HCT116 (cell line): ENCODE measurements at regions not wholly inside any gene's neighbourhood (a gene's known extent, or its start where the extent isn't known, plus 50 kb on each side); places are given as distances from the start of the nearest gene placed in this dataset.
"Not testable (repeated sequence)": the region's sequence is repeated elsewhere in the genome, so short reads cannot be mapped to it uniquely, and the experiment has no call there.

ENCODE experiments used
- ATAC-seq: fragments of 200-7000 bp; cut with Tn5 transposase; 2 replicates; pipeline ENCODE4 v1.9.1; 2020; ENCODE audit warnings: mild to moderate bottlenecking, moderate library complexity
- BruUV-seq: library from RNA; stranded (reverse); fragments of 400-500 nt; replicated peaks from 2 replicates; lab custom pipeline; 2021; lab: Mats Ljungman, UMichigan
- CTCF ChIA-PET: fragments of 300-600 bp; sonication (Branson Sonifier 250); formaldehyde crosslinking; loops from one replicate; lab custom pipeline; 2021; ENCODE audit warnings: antibody characterized with exemption; lab: Charles Lee
- POLR2A ChIA-PET: fragments of 300-600, 350-600 bp; sonication (Branson Sonifier 250); formaldehyde crosslinking; loops from one replicate; lab custom pipeline; 2021; ENCODE audit warnings: antibody characterized with exemption; lab: Charles Lee
- RAD21 ChIA-PET, 2 experiments: fragments of 300-600 bp; sonication (Branson Sonifier 250); formaldehyde crosslinking; loops; one replicate each; lab custom pipeline; 2023; ENCODE audit warnings: low total read pairs in 2 of 2; ENCODE audit not compliant: uncharacterized antibody in 2 of 2, unreplicated experiment in 2 of 2, low non-redundant PET in 1 of 2; lab: Charles Lee
- DNase-seq: peaks from one replicate; pipeline ENCODE4 v3.0.0-alpha.2; 2010; ENCODE audit warnings: low read depth, low spot score
- H2AFZ ChIP-seq: fragments of 200-600 bp; shearing (Covaris generic), sonication (generic); 2 replicates; pipeline ENCODE4 v1.6.1; 2017; ENCODE audit warnings: low read depth, mixed run types, mixed read lengths, antibody characterized with exemption, low read length; ENCODE audit not compliant: poor library complexity, severe bottlenecking
- H3K27ac ChIP-seq: 2 replicates; pipeline ENCODE4 v1.5.1; 2012; ENCODE audit warnings: low read depth, low read length
- H3K27me3 ChIP-seq: fragments of 200-600 bp; sonication (generic); 2 replicates; pipeline ENCODE4 v1.6.1; 2016; ENCODE audit warnings: mixed run types, low read length, mixed read lengths; ENCODE audit not compliant: insufficient read depth
- H3K36me3 ChIP-seq, 2 experiments: fragments of 200-500 bp in 1 of 2; fragments of 200-600 bp in 1 of 2; sonication (Bioruptor generic) in 1 of 2; sonication (generic) in 1 of 2; 2 replicates each; pipeline versions ENCODE4 v1.5.1 to v1.6.1; 2014 to 2016; ENCODE audit warnings: low read length in 2 of 2, inconsistent platforms in 1 of 2, mixed read lengths in 1 of 2, mixed run types in 1 of 2; ENCODE audit not compliant: insufficient read depth in 2 of 2, control insufficient read depth in 1 of 2
- H3K4me1 ChIP-seq, 2 experiments: fragments of 200-600 bp in 1 of 2; sonication (generic) in 1 of 2; 2 replicates each; pipeline versions ENCODE4 v1.5.1 to v1.6.1; 2012 to 2017; ENCODE audit warnings: low read length in 2 of 2, inconsistent platforms in 1 of 2, mild to moderate bottlenecking in 1 of 2, mixed read lengths in 1 of 2, mixed run types in 1 of 2, moderate library complexity in 1 of 2; ENCODE audit not compliant: insufficient read depth in 2 of 2, control insufficient read depth in 1 of 2
- H3K4me2 ChIP-seq: fragments of 200-600 bp; sonication (generic); 2 replicates; pipeline ENCODE4 v1.6.1; 2017; ENCODE audit warnings: mixed run types, low read length, mixed read lengths
- H3K4me3 ChIP-seq, 2 experiments: fragments of 200-600 bp in 1 of 2; sonication (generic) in 1 of 2; replicated peaks in 1 of 2; 2 replicates each; pipeline ENCODE4 v1.5.1; 2011 to 2016; ENCODE audit warnings: low read length in 2 of 2, control low read depth in 1 of 2, low read depth in 1 of 2, mild to moderate bottlenecking in 1 of 2, mixed read lengths in 1 of 2, mixed run types in 1 of 2
- H3K79me2 ChIP-seq: fragments of 200-600 bp; sonication (generic); 2 replicates; pipeline ENCODE4 v1.6.1; 2017; ENCODE audit warnings: mild to moderate bottlenecking, mixed run types, low read length, moderate library complexity, mixed read lengths; ENCODE audit not compliant: insufficient read depth
- H3K9ac ChIP-seq: fragments of 200-600 bp; sonication (generic); 2 replicates; pipeline ENCODE4 v1.6.1; 2016; ENCODE audit warnings: low read length, mixed read lengths
- H3K9me2 ChIP-seq: fragments of 200-600 bp; sonication (generic), shearing (Covaris generic); 2 replicates; pipeline ENCODE4 v1.6.1; 2017; ENCODE audit warnings: mixed run types, mild to moderate bottlenecking, moderate library complexity; ENCODE audit not compliant: insufficient read depth
- H3K9me3 ChIP-seq, 2 experiments: fragments of 200-500 bp in 1 of 2; fragments of 200-600 bp in 1 of 2; sonication (Bioruptor generic) in 1 of 2; sonication (generic) in 1 of 2; 2 replicates each; pipeline ENCODE4 v1.6.1; 2014 to 2017; ENCODE audit warnings: low read length in 2 of 2, mixed read lengths in 2 of 2, inconsistent platforms in 1 of 2, low read depth in 1 of 2, mild to moderate bottlenecking in 1 of 2, mixed run types in 1 of 2, moderate library complexity in 1 of 2; ENCODE audit not compliant: control insufficient read depth in 1 of 2, insufficient read depth in 1 of 2
- H4K20me1 ChIP-seq: fragments of 200-600 bp; sonication (generic), shearing (Covaris generic); 2 replicates; pipeline ENCODE4 v1.6.1; 2017; ENCODE audit warnings: mixed run types, mild to moderate bottlenecking, moderate library complexity; ENCODE audit not compliant: insufficient read depth
- CEBPB ChIP-seq: IDR thresholded peaks from 2 replicates; pipeline ENCODE4 v1.6.1; 2012; ENCODE audit warnings: low read depth
- EGR1 ChIP-seq: IDR thresholded peaks from 2 replicates; pipeline ENCODE4 v1.6.1; 2012; ENCODE audit warnings: low read depth
- EZH2 ChIP-seq: fragments of 200-600 bp; sonication (generic); IDR thresholded peaks from 2 replicates; pipeline ENCODE4 v1.6.1; 2017; ENCODE audit warnings: antibody characterized with exemption, mixed run types
- EZH2phosphoT487 ChIP-seq: fragments of 200-600 bp; IDR thresholded peaks from 2 replicates; pipeline ENCODE4 v1.6.1; 2018; ENCODE audit warnings: antibody characterized with exemption, borderline replicate concordance
- FOSL1 ChIP-seq: IDR thresholded peaks from 2 replicates; pipeline ENCODE4 v1.6.1; 2012; ENCODE audit warnings: low read depth
- JUND ChIP-seq: IDR thresholded peaks from 2 replicates; pipeline ENCODE4 v1.6.1; 2012
- MAX ChIP-seq: IDR thresholded peaks from 2 replicates; pipeline ENCODE4 v1.6.1; 2012
- POLR2A ChIP-seq: IDR thresholded peaks from 2 replicates; pipeline ENCODE4 v1.7.0; 2011; ENCODE audit warnings: borderline replicate concordance; ENCODE audit not compliant: insufficient read depth, insufficient read length; ENCODE audit errors: extremely low read depth
- POLR2AphosphoS5 ChIP-seq: IDR thresholded peaks from 2 replicates; pipeline ENCODE4 v1.6.1; 2011; ENCODE audit warnings: mild to moderate bottlenecking, low read depth, low read length, moderate library complexity
- RAD21 ChIP-seq: IDR thresholded peaks from 2 replicates; pipeline ENCODE4 v1.6.1; 2012; ENCODE audit warnings: low read depth, mild to moderate bottlenecking
- REST ChIP-seq: IDR thresholded peaks from 2 replicates; pipeline ENCODE4 v1.6.1; 2012; ENCODE audit warnings: low read depth
- SIN3A ChIP-seq: IDR thresholded peaks from 2 replicates; pipeline ENCODE4 v1.6.1; 2012; ENCODE audit warnings: low read depth
- TCF7L2 ChIP-seq: IDR thresholded peaks from 2 replicates; pipeline ENCODE4 v1.7.0; 2011; ENCODE audit warnings: borderline replicate concordance, inconsistent platforms; ENCODE audit not compliant: insufficient read depth, insufficient read length; ENCODE audit errors: extremely low read depth
- ZFX ChIP-seq: fragments of 450-650 bp; IDR thresholded peaks from 2 replicates; pipeline ENCODE4 v1.6.1; 2017
- ZNF274 ChIP-seq: fragments of 200-500 bp; sonication (Bioruptor generic); IDR thresholded peaks from 2 replicates; pipeline ENCODE4 v1.6.1; 2014; ENCODE audit warnings: mild to moderate bottlenecking, low read depth, low read length, inconsistent platforms
- intact Hi-C: fragments of 100-400 bp; cut with micrococcal nuclease; formaldehyde crosslinking; loops from 2 replicates; pipeline ENCODE4 v1.10.0; 2022

DNA sequence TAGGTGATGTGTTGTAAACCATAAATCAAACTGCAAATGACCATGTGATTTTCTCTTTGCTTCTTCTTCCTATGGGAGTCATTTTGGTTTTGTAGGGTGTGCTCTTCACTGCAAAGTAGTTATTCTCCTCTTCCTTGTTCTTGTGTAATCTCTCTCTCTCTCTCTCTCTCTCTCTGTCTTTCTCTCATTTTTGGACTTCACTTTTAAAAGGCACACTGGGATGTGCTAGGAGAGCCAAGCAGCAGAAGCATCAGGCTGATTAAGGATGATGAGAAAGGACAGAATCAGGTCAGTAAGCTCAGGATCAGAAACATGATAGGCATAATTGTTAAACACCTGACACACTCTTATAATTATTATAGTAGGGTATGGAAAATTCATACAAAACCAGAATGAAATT, 505.3 kb upstream of the ZNF608 start:
- H3K36me3 ChIP-seq = no peaks in the 10 kb centered on the region
- no peak overlapping the region for H3K4me2 ChIP-seq
- no peaks in the 10 kb centered on the region for H3K4me1 ChIP-seq
- H3K9me3 ChIP-seq = peaks cover 0 to 3% of the 10 kb centered on the region in 2 experiments; a peak in 2 of 4 replicates
- H4K20me1 ChIP-seq = no peaks in the 10 kb centered on the region
- no peaks in the 10 kb centered on the region for H3K9me2 ChIP-seq
- DNase-seq (no peak), ATAC-seq (no peak)
- no peak overlapping the region for H3K27ac ChIP-seq
- no peak overlapping the region for H2AFZ ChIP-seq
- no peaks in the 10 kb centered on the region for H3K79me2 ChIP-seq
- H3K4me3 ChIP-seq = no peak overlapping the region
- RAD21 ChIA-PET = no interaction called here
- no peak overlapping the region for H3K9ac ChIP-seq
- intact Hi-C loops = no loop called here
- no TSS peak for BruUV-seq
- H3K27me3 ChIP-seq = no peaks in the 10 kb centered on the region
- TF ChIP-seq CEBPB (no peak), POLR2AphosphoS5 (no peak), JUND (no peak), RAD21 (no peak), FOSL1 (no peak), EZH2phosphoT487 (no peak), EZH2 (no peak), EGR1 (no peak), ZNF274 (no peak), SIN3A (no peak), TCF7L2 (no peak), REST (no peak), MAX (no peak), POLR2A (no peak), ZFX (no peak)
- CTCF ChIA-PET = no interaction called here
- POLR2A ChIA-PET = no interaction called here

GRCh38 chr5:125253634-125254033, 507.2 kb upstream of the ZNF608 start:
- BruUV-seq, H3K9ac ChIP-seq, H4K20me1 ChIP-seq, H3K9me3 ChIP-seq, H3K4me1 ChIP-seq, CTCF ChIA-PET, intact Hi-C loops, POLR2A ChIA-PET, ATAC-seq, H3K9me2 ChIP-seq, RAD21 ChIA-PET, H3K36me3 ChIP-seq, H3K79me2 ChIP-seq, H3K4me3 ChIP-seq, DNase-seq, H3K27me3 ChIP-seq, H3K27ac ChIP-seq, H2AFZ ChIP-seq, H3K4me2 ChIP-seq: not testable (repeated sequence)
